Liver (tissue), 8 donors: ENCODE measurements at regions not wholly inside any gene's neighbourhood (a gene's known extent, or its start where the extent isn't known, plus 50 kb on each side); places are given as distances from the start of the nearest gene placed in this dataset.

Source experiments
- DNase-seq: peaks from one replicate; pipeline ENCODE4 v3.0.0-alpha.2; 2017; ENCODE audit warnings: low spot score
- H3K27ac ChIP-seq, 2 donors: one replicate each; pipeline ENCODE4 v1.7.0; 2013; ENCODE audit warnings: inconsistent platforms in 2 of 2, low read length in 2 of 2, control low read depth in 1 of 2, low read depth in 1 of 2, mild to moderate bottlenecking in 1 of 2
- H3K27me3 ChIP-seq, 4 donors: one replicate each; pipeline versions ENCODE4 v1.6.1 to v1.7.0; 2013; ENCODE audit warnings: low read length in 3 of 4, inconsistent platforms in 1 of 4, mild to moderate bottlenecking in 1 of 4, moderate library complexity in 1 of 4; ENCODE audit not compliant: control insufficient read depth in 4 of 4, insufficient read depth in 4 of 4
- H3K36me3 ChIP-seq, 4 donors: one replicate each; pipeline versions ENCODE4 v1.6.1 to v1.7.0; 2013; ENCODE audit warnings: low read length in 3 of 4, mild to moderate bottlenecking in 3 of 4, low read depth in 1 of 4, moderate library complexity in 1 of 4; ENCODE audit not compliant: control insufficient read depth in 4 of 4, insufficient read depth in 3 of 4
- H3K4me1 ChIP-seq, 4 donors: one replicate each; pipeline versions ENCODE4 v1.6.1 to v1.7.0; 2013; ENCODE audit warnings: low read length in 3 of 4, mild to moderate bottlenecking in 3 of 4, moderate library complexity in 1 of 4; ENCODE audit not compliant: control insufficient read depth in 4 of 4, insufficient read depth in 4 of 4
- H3K4me3 ChIP-seq, 3 donors: one replicate each; pipeline versions ENCODE4 v1.6.1 to v1.7.0; 2013; ENCODE audit warnings: low read length in 3 of 3, control low read depth in 1 of 3, low read depth in 1 of 3, mild to moderate bottlenecking in 1 of 3
- H3K9ac ChIP-seq, 2 donors: one replicate each; pipeline ENCODE4 v1.7.0; 2013; ENCODE audit warnings: low read length in 2 of 2, mild to moderate bottlenecking in 2 of 2, moderate library complexity in 2 of 2, control low read depth in 1 of 2, low read depth in 1 of 2
- H3K9me3 ChIP-seq, 4 donors: one replicate each; pipeline versions ENCODE4 v1.6.1 to v1.7.0; 2013; ENCODE audit warnings: low read length in 3 of 4; ENCODE audit not compliant: control insufficient read depth in 4 of 4
- EGR1 ChIP-seq, 2 donors: IDR thresholded peaks; 2 replicates each; pipeline ENCODE4 v1.6.1; 2016 to 2018; ENCODE audit warnings: antibody characterized with exemption in 2 of 2, low read depth in 2 of 2
- FOXA1 ChIP-seq: IDR thresholded peaks from 2 replicates; pipeline ENCODE4 v1.6.1; 2016; ENCODE audit warnings: antibody characterized with exemption
- FOXA2 ChIP-seq: IDR thresholded peaks from 2 replicates; pipeline ENCODE4 v1.6.1; 2016; ENCODE audit warnings: antibody characterized with exemption
- GABPA ChIP-seq, 2 donors: IDR thresholded peaks in 1 of 2; conservative IDR thresholded peaks in 1 of 2; 2 replicates each; pipeline ENCODE4 v1.6.1; 2016; ENCODE audit warnings: antibody characterized with exemption in 2 of 2, mild to moderate bottlenecking in 1 of 2, moderate library complexity in 1 of 2
- HNF4A ChIP-seq, 2 donors: conservative IDR thresholded peaks; 2 replicates each; pipeline ENCODE4 v1.6.1; 2016; ENCODE audit warnings: antibody characterized with exemption in 2 of 2, mild to moderate bottlenecking in 2 of 2
- HNF4G ChIP-seq: IDR thresholded peaks from 2 replicates; pipeline ENCODE4 v1.6.1; 2016; ENCODE audit warnings: antibody characterized with exemption
- JUND ChIP-seq, 2 donors: IDR thresholded peaks; 2 replicates each; pipeline ENCODE4 v1.6.1; 2016; ENCODE audit warnings: antibody characterized with exemption in 2 of 2
- NR2F2 ChIP-seq: IDR thresholded peaks from 2 replicates; pipeline ENCODE4 v1.6.1; 2016; ENCODE audit warnings: antibody characterized with exemption
- RXRA ChIP-seq, 2 donors: IDR thresholded peaks; 2 replicates each; pipeline ENCODE4 v1.6.1; 2017 to 2018; ENCODE audit warnings: antibody characterized with exemption in 2 of 2, mild to moderate bottlenecking in 1 of 2
- SP1 ChIP-seq: IDR thresholded peaks from 2 replicates; pipeline ENCODE4 v1.6.1; 2018; ENCODE audit warnings: antibody characterized with exemption, mild to moderate bottlenecking
- TAF1 ChIP-seq: conservative IDR thresholded peaks from 2 replicates; pipeline ENCODE4 v1.6.1; 2016; ENCODE audit warnings: antibody characterized with exemption, mild to moderate bottlenecking
- YY1 ChIP-seq: IDR thresholded peaks from 2 replicates; pipeline ENCODE4 v1.6.1; 2016; ENCODE audit warnings: antibody characterized with exemption, mild to moderate bottlenecking
- WGBS: extraction: QIAGEN DNeasy Blood & Tissue Kit; methylation state at CpG from one replicate; pipeline ENCODE4 v1.1.7; 2013; 5-methylcytosine and 5-hydroxymethylcytosine counted together
- TF ChIP-seq, protein P1 (sequence below): IDR thresholded peaks from 2 replicates; pipeline ENCODE4 v1.6.1; 2016; ENCODE audit warnings: antibody characterized with exemption, mild to moderate bottlenecking
- TF ChIP-seq, protein P2 (sequence below): IDR thresholded peaks from 2 replicates; pipeline ENCODE4 v1.6.1; 2016; ENCODE audit warnings: antibody characterized with exemption
- TF ChIP-seq, protein P3 (sequence below): IDR thresholded peaks from 2 replicates; pipeline ENCODE4 v1.6.1; 2016; ENCODE audit warnings: antibody characterized with exemption
- TF ChIP-seq, protein P4 (sequence below): fragments of 150-350 bp; IDR thresholded peaks from 2 replicates; pipeline ENCODE4 v1.5.1; 2017; ENCODE audit warnings: improper control_type of control experiment, low read depth, low read length; ENCODE audit not compliant: missing input control
- TF ChIP-seq, protein P5 (sequence below): IDR thresholded peaks from 2 replicates; pipeline ENCODE4 v1.6.1; 2016; ENCODE audit warnings: antibody characterized with exemption
- donor health status: healthy.
- donor health status: healthy.
- donor health status: healthy.
- donor health status: healthy.
- donor health status: healthy.

DNA sequence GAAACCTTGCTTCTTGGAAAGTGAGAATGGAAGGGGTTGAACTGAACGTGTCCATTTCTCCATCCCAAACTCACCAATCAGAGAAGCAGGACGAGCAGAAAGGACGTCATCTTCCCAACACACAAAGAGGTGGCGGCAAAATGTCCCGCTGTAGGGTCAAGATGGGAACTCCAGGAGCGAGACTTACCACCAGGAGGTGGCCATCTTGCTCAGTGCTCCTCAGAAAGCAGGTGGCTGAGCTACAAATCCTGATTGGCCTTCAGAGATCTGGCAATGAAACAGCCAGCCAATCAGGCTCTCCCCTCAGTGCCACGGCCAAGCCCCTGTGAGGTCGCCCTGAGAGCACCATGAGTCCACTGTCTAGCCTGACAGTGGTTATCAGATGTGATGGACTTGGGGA, 259.0 kb downstream of the NDUFS4 start:
- H3K4me1 ChIP-seq, result no peaks in the 10 kb centered on the region
- 88% methylated on average over 8 of the region's 8 CpGs for WGBS
- no peak overlapping the region for H3K9ac ChIP-seq
- H3K27ac ChIP-seq, result no peak overlapping the region
- no peak for DNase-seq
- no peaks in the 10 kb centered on the region for H3K36me3 ChIP-seq
- no peaks in the 10 kb centered on the region for H3K9me3 ChIP-seq
- no peak overlapping the region for H3K4me3 ChIP-seq
- H3K27me3 ChIP-seq, result no peaks in the 10 kb centered on the region
- TF ChIP-seq FOXA1, result no peak
- TF ChIP-seq, protein P1, sequence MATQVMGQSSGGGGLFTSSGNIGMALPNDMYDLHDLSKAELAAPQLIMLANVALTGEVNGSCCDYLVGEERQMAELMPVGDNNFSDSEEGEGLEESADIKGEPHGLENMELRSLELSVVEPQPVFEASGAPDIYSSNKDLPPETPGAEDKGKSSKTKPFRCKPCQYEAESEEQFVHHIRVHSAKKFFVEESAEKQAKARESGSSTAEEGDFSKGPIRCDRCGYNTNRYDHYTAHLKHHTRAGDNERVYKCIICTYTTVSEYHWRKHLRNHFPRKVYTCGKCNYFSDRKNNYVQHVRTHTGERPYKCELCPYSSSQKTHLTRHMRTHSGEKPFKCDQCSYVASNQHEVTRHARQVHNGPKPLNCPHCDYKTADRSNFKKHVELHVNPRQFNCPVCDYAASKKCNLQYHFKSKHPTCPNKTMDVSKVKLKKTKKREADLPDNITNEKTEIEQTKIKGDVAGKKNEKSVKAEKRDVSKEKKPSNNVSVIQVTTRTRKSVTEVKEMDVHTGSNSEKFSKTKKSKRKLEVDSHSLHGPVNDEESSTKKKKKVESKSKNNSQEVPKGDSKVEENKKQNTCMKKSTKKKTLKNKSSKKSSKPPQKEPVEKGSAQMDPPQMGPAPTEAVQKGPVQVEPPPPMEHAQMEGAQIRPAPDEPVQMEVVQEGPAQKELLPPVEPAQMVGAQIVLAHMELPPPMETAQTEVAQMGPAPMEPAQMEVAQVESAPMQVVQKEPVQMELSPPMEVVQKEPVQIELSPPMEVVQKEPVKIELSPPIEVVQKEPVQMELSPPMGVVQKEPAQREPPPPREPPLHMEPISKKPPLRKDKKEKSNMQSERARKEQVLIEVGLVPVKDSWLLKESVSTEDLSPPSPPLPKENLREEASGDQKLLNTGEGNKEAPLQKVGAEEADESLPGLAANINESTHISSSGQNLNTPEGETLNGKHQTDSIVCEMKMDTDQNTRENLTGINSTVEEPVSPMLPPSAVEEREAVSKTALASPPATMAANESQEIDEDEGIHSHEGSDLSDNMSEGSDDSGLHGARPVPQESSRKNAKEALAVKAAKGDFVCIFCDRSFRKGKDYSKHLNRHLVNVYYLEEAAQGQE, result no peak
- no peak for TF ChIP-seq FOXA2
- TF ChIP-seq, protein P2, sequence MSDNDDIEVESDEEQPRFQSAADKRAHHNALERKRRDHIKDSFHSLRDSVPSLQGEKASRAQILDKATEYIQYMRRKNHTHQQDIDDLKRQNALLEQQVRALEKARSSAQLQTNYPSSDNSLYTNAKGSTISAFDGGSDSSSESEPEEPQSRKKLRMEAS, result no peak
- TF ChIP-seq TAF1, result no peak
- TF ChIP-seq, protein P3, sequence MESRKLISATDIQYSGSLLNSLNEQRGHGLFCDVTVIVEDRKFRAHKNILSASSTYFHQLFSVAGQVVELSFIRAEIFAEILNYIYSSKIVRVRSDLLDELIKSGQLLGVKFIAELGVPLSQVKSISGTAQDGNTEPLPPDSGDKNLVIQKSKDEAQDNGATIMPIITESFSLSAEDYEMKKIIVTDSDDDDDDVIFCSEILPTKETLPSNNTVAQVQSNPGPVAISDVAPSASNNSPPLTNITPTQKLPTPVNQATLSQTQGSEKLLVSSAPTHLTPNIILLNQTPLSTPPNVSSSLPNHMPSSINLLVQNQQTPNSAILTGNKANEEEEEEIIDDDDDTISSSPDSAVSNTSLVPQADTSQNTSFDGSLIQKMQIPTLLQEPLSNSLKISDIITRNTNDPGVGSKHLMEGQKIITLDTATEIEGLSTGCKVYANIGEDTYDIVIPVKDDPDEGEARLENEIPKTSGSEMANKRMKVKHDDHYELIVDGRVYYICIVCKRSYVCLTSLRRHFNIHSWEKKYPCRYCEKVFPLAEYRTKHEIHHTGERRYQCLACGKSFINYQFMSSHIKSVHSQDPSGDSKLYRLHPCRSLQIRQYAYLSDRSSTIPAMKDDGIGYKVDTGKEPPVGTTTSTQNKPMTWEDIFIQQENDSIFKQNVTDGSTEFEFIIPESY, result no peak
- TF ChIP-seq YY1, result no peak
- no peak for TF ChIP-seq RXRA (IDR thresholded peaks at IDR 0.05)
- no peak for TF ChIP-seq HNF4G
- TF ChIP-seq, protein P4, sequence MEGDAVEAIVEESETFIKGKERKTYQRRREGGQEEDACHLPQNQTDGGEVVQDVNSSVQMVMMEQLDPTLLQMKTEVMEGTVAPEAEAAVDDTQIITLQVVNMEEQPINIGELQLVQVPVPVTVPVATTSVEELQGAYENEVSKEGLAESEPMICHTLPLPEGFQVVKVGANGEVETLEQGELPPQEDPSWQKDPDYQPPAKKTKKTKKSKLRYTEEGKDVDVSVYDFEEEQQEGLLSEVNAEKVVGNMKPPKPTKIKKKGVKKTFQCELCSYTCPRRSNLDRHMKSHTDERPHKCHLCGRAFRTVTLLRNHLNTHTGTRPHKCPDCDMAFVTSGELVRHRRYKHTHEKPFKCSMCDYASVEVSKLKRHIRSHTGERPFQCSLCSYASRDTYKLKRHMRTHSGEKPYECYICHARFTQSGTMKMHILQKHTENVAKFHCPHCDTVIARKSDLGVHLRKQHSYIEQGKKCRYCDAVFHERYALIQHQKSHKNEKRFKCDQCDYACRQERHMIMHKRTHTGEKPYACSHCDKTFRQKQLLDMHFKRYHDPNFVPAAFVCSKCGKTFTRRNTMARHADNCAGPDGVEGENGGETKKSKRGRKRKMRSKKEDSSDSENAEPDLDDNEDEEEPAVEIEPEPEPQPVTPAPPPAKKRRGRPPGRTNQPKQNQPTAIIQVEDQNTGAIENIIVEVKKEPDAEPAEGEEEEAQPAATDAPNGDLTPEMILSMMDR, result no peak
- TF ChIP-seq JUND (IDR thresholded peaks at IDR 0.05), result no peak

DNA sequence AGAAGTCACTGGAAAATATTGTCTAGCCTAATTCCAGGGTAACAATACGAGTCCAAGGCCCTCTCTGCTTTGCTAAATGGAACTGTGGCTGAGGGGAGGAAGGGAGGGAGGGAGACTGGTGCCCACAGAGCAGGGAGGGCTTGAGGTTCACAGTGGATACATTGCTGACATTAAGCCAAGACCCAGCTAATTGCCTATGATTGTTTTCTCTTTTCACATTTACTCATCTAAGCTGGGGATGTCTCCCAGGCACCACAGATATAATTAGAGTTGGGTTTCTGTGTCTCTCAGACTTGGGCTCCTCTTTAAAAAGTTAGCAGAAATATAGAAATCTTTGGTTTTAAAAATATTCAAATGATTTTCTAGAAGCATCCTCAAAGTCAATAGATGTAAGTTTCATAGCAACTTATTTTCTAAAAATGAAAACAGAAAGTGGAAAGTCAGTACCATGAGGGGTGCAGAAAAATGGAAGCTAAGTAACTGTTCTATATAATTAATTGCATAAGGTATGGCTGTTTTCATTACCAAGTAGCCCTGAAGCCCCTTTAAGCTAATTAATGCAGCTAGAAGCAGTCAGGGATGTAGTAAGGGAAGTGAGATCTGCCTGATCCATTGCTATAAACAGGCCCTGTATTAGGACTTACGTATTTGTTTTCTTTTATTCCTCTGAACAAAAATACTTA, 259.8 kb downstream of the NDUFS4 start:
- Histone ChIP-seq H3K9ac (no peak overlapping the region), H3K9me3 (no peaks in the 10 kb centered on the region), H3K4me1 (no peaks in the 10 kb centered on the region), H3K27me3 (no peaks in the 10 kb centered on the region), H3K4me3 (no peak overlapping the region), H3K27ac (no peak overlapping the region), H3K36me3 (no peaks in the 10 kb centered on the region)
- no peak for DNase-seq
- TF ChIP-seq, protein P3, result no peak
- TF ChIP-seq FOXA1 (no peak), EGR1 (IDR thresholded peaks at IDR 0.05; ENCODE audit: low read depth in 2 of 2) (no peak), TAF1 (no peak), NR2F2 (no peak), YY1 (no peak), RXRA (IDR thresholded peaks at IDR 0.05) (no peak), FOXA2 (no peak), SP1 (no peak), GABPA (IDR thresholded peaks at IDR 0.05 in 1 of 2, conservative IDR thresholded peaks at IDR 0.05 in 1 of 2) (no peak), HNF4A (conservative IDR thresholded peaks at IDR 0.05) (no peak)
- TF ChIP-seq, protein P5, sequence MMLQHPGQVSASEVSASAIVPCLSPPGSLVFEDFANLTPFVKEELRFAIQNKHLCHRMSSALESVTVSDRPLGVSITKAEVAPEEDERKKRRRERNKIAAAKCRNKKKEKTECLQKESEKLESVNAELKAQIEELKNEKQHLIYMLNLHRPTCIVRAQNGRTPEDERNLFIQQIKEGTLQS, result no peak
- TF ChIP-seq, protein P2, result no peak
- TF ChIP-seq, protein P4, result no peak
- 90% methylated on average over 2 of the region's 2 CpGs for WGBS
